ENCODE measurements at regions not wholly inside any gene's neighbourhood (a gene's known extent, or its start where the extent isn't known, plus 50 kb on each side); places are given as distances from the start of the nearest gene placed in this dataset.
"Not testable (repeated sequence)": the region's sequence is repeated elsewhere in the genome, so short reads cannot be mapped to it uniquely, and the experiment has no call there.

- H3K27ac ChIP-seq (ENCODE audit: low read length); H3K9me3 ChIP-seq (ENCODE audit: control insufficient read depth, low read depth, low read length); H3K9ac ChIP-seq (ENCODE audit: low read length); H3K4me1 ChIP-seq (ENCODE audit: control insufficient read depth, low read depth, low read length); H3K27me3 ChIP-seq (ENCODE audit: control insufficient read depth, insufficient read depth, low read length); H3K4me3 ChIP-seq (ENCODE audit: low read length); H3K36me3 ChIP-seq (ENCODE audit: control insufficient read depth, low read depth, low read length): not testable (repeated sequence)
These were observed 124.3 kb downstream of the PTCHD1 start for GRCh38 chrX:23458957-23459356.

GRCh38 chrX:23465105-23465791, 130.6 kb downstream of the PTCHD1 start:
- Histone ChIP-seq H3K9ac (ENCODE audit: low read length) (no peak overlapping the region), H3K36me3 (ENCODE audit: control insufficient read depth, low read depth, low read length) (no peaks in the 10 kb centered on the region), H3K9me3 (ENCODE audit: control insufficient read depth, low read depth, low read length) (peaks cover 13% of the 10 kb centered on the region), H3K27ac (ENCODE audit: low read length) (no peak overlapping the region), H3K4me3 (ENCODE audit: low read length) (no peak overlapping the region), H3K4me1 (ENCODE audit: control insufficient read depth, low read depth, low read length) (no peaks in the 10 kb centered on the region), H3K27me3 (ENCODE audit: control insufficient read depth, insufficient read depth, low read length) (no peaks in the 10 kb centered on the region)

GRCh38 chrX:23465985-23466384, 131.3 kb downstream of the PTCHD1 start:
- Histone ChIP-seq H3K4me3 (ENCODE audit: low read length) (no peak overlapping the region), H3K9me3 (ENCODE audit: control insufficient read depth, low read depth, low read length) (peaks cover 13% of the 10 kb centered on the region), H3K4me1 (ENCODE audit: control insufficient read depth, low read depth, low read length) (no peaks in the 10 kb centered on the region), H3K27ac (ENCODE audit: low read length) (no peak overlapping the region), H3K36me3 (ENCODE audit: control insufficient read depth, low read depth, low read length) (no peaks in the 10 kb centered on the region), H3K9ac (ENCODE audit: low read length) (no peak overlapping the region), H3K27me3 (ENCODE audit: control insufficient read depth, insufficient read depth, low read length) (no peaks in the 10 kb centered on the region)

- Histone ChIP-seq H3K9ac (ENCODE audit: low read length) (no peak overlapping the region), H3K9me3 (ENCODE audit: control insufficient read depth, low read depth, low read length) (no peaks in the 10 kb centered on the region), H3K4me3 (ENCODE audit: low read length) (no peak overlapping the region), H3K36me3 (ENCODE audit: control insufficient read depth, low read depth, low read length) (no peaks in the 10 kb centered on the region), H3K27ac (ENCODE audit: low read length) (no peak overlapping the region), H3K27me3 (ENCODE audit: control insufficient read depth, insufficient read depth, low read length) (no peaks in the 10 kb centered on the region), H3K4me1 (ENCODE audit: control insufficient read depth, low read depth, low read length) (no peaks in the 10 kb centered on the region)
These were observed 143.4 kb downstream of the PTCHD1 start for GRCh38 chrX:23478056-23478455.

- H3K36me3 ChIP-seq (ENCODE audit: control insufficient read depth, low read depth, low read length) = no peaks in the 10 kb centered on the region
These were observed 143.9 kb downstream of the PTCHD1 start for GRCh38 chrX:23478561-23478960.

GRCh38 chrX:23482561-23482960, 147.9 kb downstream of the PTCHD1 start:
- no peaks in the 10 kb centered on the region for H3K4me1 ChIP-seq (ENCODE audit: control insufficient read depth, low read depth, low read length)
- peaks cover 1% of the 10 kb centered on the region for H3K9me3 ChIP-seq (ENCODE audit: control insufficient read depth, low read depth, low read length)
- no peak overlapping the region for H3K27ac ChIP-seq (ENCODE audit: low read length)
- H3K27me3 ChIP-seq (ENCODE audit: control insufficient read depth, insufficient read depth, low read length) = no peaks in the 10 kb centered on the region
- no peak overlapping the region for H3K4me3 ChIP-seq (ENCODE audit: low read length)
- H3K36me3 ChIP-seq (ENCODE audit: control insufficient read depth, low read depth, low read length) = no peaks in the 10 kb centered on the region
- H3K9ac ChIP-seq (ENCODE audit: low read length) = no peak overlapping the region

More at GRCh38 chrX:23478561-23478960, 143.9 kb downstream of the PTCHD1 start:
- no peaks in the 10 kb centered on the region for H3K4me1 ChIP-seq (ENCODE audit: control insufficient read depth, low read depth, low read length)
- no peaks in the 10 kb centered on the region for H3K27me3 ChIP-seq (ENCODE audit: control insufficient read depth, insufficient read depth, low read length)
- no peak overlapping the region for H3K4me3 ChIP-seq (ENCODE audit: low read length)
- H3K9ac ChIP-seq (ENCODE audit: low read length) = no peak overlapping the region
- no peaks in the 10 kb centered on the region for H3K9me3 ChIP-seq (ENCODE audit: control insufficient read depth, low read depth, low read length)
- H3K27ac ChIP-seq (ENCODE audit: low read length) = no peak overlapping the region

- no peak overlapping the region for H3K4me3 ChIP-seq (ENCODE audit: low read length)
- no peak overlapping the region for H3K27ac ChIP-seq (ENCODE audit: low read length)
These were observed 148.7 kb downstream of the PTCHD1 start for GRCh38 chrX:23483396-23483795.

GRCh38 chrX:23493941-23494374, 159.3 kb downstream of the PTCHD1 start:
- Histone ChIP-seq H3K36me3 (ENCODE audit: control insufficient read depth, low read depth, low read length) (no peaks in the 10 kb centered on the region), H3K27ac (ENCODE audit: low read length) (no peak overlapping the region), H3K4me3 (ENCODE audit: low read length) (no peak overlapping the region), H3K4me1 (ENCODE audit: control insufficient read depth, low read depth, low read length) (peaks cover 12% of the 10 kb centered on the region), H3K9me3 (ENCODE audit: control insufficient read depth, low read depth, low read length) (no peaks in the 10 kb centered on the region), H3K27me3 (ENCODE audit: control insufficient read depth, insufficient read depth, low read length) (no peaks in the 10 kb centered on the region), H3K9ac (ENCODE audit: low read length) (no peak overlapping the region)

More at GRCh38 chrX:23483396-23483795, 148.7 kb downstream of the PTCHD1 start:
- no peaks in the 10 kb centered on the region for H3K4me1 ChIP-seq (ENCODE audit: control insufficient read depth, low read depth, low read length)
- no peaks in the 10 kb centered on the region for H3K36me3 ChIP-seq (ENCODE audit: control insufficient read depth, low read depth, low read length)
- H3K27me3 ChIP-seq (ENCODE audit: control insufficient read depth, insufficient read depth, low read length) = no peaks in the 10 kb centered on the region
- peaks cover 4% of the 10 kb centered on the region for H3K9me3 ChIP-seq (ENCODE audit: control insufficient read depth, low read depth, low read length)
- H3K9ac ChIP-seq (ENCODE audit: low read length) = no peak overlapping the region

- Histone ChIP-seq H3K36me3 (ENCODE audit: control insufficient read depth, low read depth, low read length) (no peaks in the 10 kb centered on the region), H3K27me3 (ENCODE audit: control insufficient read depth, insufficient read depth, low read length) (no peaks in the 10 kb centered on the region), H3K4me3 (ENCODE audit: low read length) (no peak overlapping the region), H3K27ac (ENCODE audit: low read length) (no peak overlapping the region), H3K4me1 (ENCODE audit: control insufficient read depth, low read depth, low read length) (peaks cover 12% of the 10 kb centered on the region), H3K9me3 (ENCODE audit: control insufficient read depth, low read depth, low read length) (no peaks in the 10 kb centered on the region), H3K9ac (ENCODE audit: low read length) (no peak overlapping the region)
These were observed 160.1 kb downstream of the PTCHD1 start for GRCh38 chrX:23494741-23495140.

- H3K27me3 ChIP-seq (ENCODE audit: control insufficient read depth, insufficient read depth, low read length) = no peaks in the 10 kb centered on the region
- no peaks in the 10 kb centered on the region for H3K36me3 ChIP-seq (ENCODE audit: control insufficient read depth, low read depth, low read length)
- peaks cover 12% of the 10 kb centered on the region for H3K4me1 ChIP-seq (ENCODE audit: control insufficient read depth, low read depth, low read length)
- no peak overlapping the region for H3K9ac ChIP-seq (ENCODE audit: low read length)
- no peak overlapping the region for H3K4me3 ChIP-seq (ENCODE audit: low read length)
- H3K9me3 ChIP-seq (ENCODE audit: control insufficient read depth, low read depth, low read length) = no peaks in the 10 kb centered on the region
- no peak overlapping the region for H3K27ac ChIP-seq (ENCODE audit: low read length)
These were observed 163.3 kb downstream of the PTCHD1 start for GRCh38 chrX:23497919-23498318.

- H3K4me3 ChIP-seq (ENCODE audit: low read length) = no peak overlapping the region
- no peaks in the 10 kb centered on the region for H3K9me3 ChIP-seq (ENCODE audit: control insufficient read depth, low read depth, low read length)
- H3K36me3 ChIP-seq (ENCODE audit: control insufficient read depth, low read depth, low read length) = no peaks in the 10 kb centered on the region
- peaks cover 31% of the 10 kb centered on the region for H3K4me1 ChIP-seq (ENCODE audit: control insufficient read depth, low read depth, low read length)
- H3K27me3 ChIP-seq (ENCODE audit: control insufficient read depth, insufficient read depth, low read length) = no peaks in the 10 kb centered on the region
- no peak overlapping the region for H3K27ac ChIP-seq (ENCODE audit: low read length)
- H3K9ac ChIP-seq (ENCODE audit: low read length) = no peak overlapping the region
These were observed 165.3 kb upstream of the PRDX4 start for GRCh38 chrX:23501974-23502373.

- Histone ChIP-seq H3K9me3 (ENCODE audit: control insufficient read depth, low read depth, low read length) (no peaks in the 10 kb centered on the region), H3K36me3 (ENCODE audit: control insufficient read depth, low read depth, low read length) (no peaks in the 10 kb centered on the region), H3K27me3 (ENCODE audit: control insufficient read depth, insufficient read depth, low read length) (no peaks in the 10 kb centered on the region), H3K27ac (ENCODE audit: low read length) (no peak overlapping the region), H3K4me3 (ENCODE audit: low read length) (no peak overlapping the region), H3K9ac (ENCODE audit: low read length) (no peak overlapping the region), H3K4me1 (ENCODE audit: control insufficient read depth, low read depth, low read length) (peaks cover 51% of the 10 kb centered on the region)
These were observed 163.3 kb upstream of the PRDX4 start for GRCh38 chrX:23503835-23504539.

Data from iPS-18a (cell line).